H1 (cell line): ENCODE measurements at regions not wholly inside any gene's neighbourhood (a gene's known extent, or its start where the extent isn't known, plus 50 kb on each side); places are given as distances from the start of the nearest gene placed in this dataset.

Experiments
- CTCF ChIA-PET: fragments of 300-600 bp; sonication (Branson Sonifier 250); formaldehyde crosslinking; loops from one replicate; lab custom pipeline; 2021; ENCODE audit not compliant: partially characterized antibody; lab: Charles Lee
- POLR2A ChIA-PET: fragments of 300-600 bp; sonication (Branson Sonifier 250); formaldehyde crosslinking; loops from one replicate; lab custom pipeline; 2021; ENCODE audit warnings: inconsistent platforms; ENCODE audit not compliant: partially characterized antibody; lab: Charles Lee
- DNase-seq, 2 experiments: peaks; one replicate each; pipeline versions ENCODE4 v3.0.0 to v3.0.0-alpha.2; 2010 to 2022; ENCODE audit warnings: low spot score in 2 of 2, low read depth in 1 of 2, mixed read lengths in 1 of 2
- FAIRE-seq: peaks from 2 replicates; lab custom pipeline; 2011; peaks lifted over from hg19 to GRCh38; lab: Jason Lieb, UNC
- H2AFZ ChIP-seq: 2 replicates; pipeline ENCODE4 v1.8.1; 2012; ENCODE audit warnings: low read length, inconsistent platforms
- H2AK5ac ChIP-seq: 2 replicates; pipeline ENCODE4 v1.6.1; 2013; ENCODE audit warnings: low read depth, low read length
- H2BK120ac ChIP-seq: replicated peaks from 2 replicates; pipeline ENCODE3; 2013; ENCODE audit warnings: low read depth, low read length, inconsistent platforms
- H2BK12ac ChIP-seq: 2 replicates; pipeline ENCODE4 v1.6.1; 2013; ENCODE audit warnings: low read depth, low read length
- H2BK15ac ChIP-seq: 2 replicates; pipeline ENCODE4 v1.6.1; 2013; ENCODE audit warnings: low read length
- H2BK20ac ChIP-seq: 2 replicates; pipeline ENCODE4 v1.6.1; 2013; ENCODE audit warnings: low read length
- H2BK5ac ChIP-seq: 2 replicates; pipeline ENCODE4 v1.6.1; 2013; ENCODE audit warnings: low read depth, low read length
- H3K14ac ChIP-seq: 2 replicates; pipeline ENCODE4 v1.6.1; 2013; ENCODE audit warnings: inconsistent platforms; ENCODE audit not compliant: insufficient read length
- H3K18ac ChIP-seq: 2 replicates; pipeline ENCODE4 v1.6.1; 2013; ENCODE audit warnings: low read length; ENCODE audit errors: extremely low read depth
- H3K23ac ChIP-seq: 2 replicates; pipeline ENCODE4 v1.6.1; 2013; ENCODE audit warnings: inconsistent platforms; ENCODE audit not compliant: insufficient read length
- H3K23me2 ChIP-seq: 2 replicates; pipeline ENCODE4 v1.6.1; 2013; ENCODE audit warnings: low read depth, low read length
- H3K27ac ChIP-seq: 2 replicates; pipeline ENCODE4 v1.6.1; 2011; ENCODE audit warnings: low read depth, low read length, inconsistent platforms
- H3K27me3 ChIP-seq, 4 experiments: replicated peaks in 1 of 4; 1 replicate in 1 of 4; 2 replicates in 3 of 4; pipeline versions ENCODE4 v1.6.1 to v1.8.1; 2011 to 2013; ENCODE audit warnings: low read length in 3 of 4, mild to moderate bottlenecking in 3 of 4, inconsistent platforms in 2 of 4, mixed read lengths in 2 of 4, moderate library complexity in 1 of 4; ENCODE audit not compliant: control insufficient read depth in 3 of 4, insufficient read depth in 3 of 4; ENCODE audit errors: extremely low read depth in 1 of 4
- H3K36me3 ChIP-seq, 4 experiments: 2 replicates each; pipeline versions ENCODE4 v1.6.1 to v1.8.1; 2011 to 2013; ENCODE audit warnings: mild to moderate bottlenecking in 4 of 4, low read length in 3 of 4, moderate library complexity in 2 of 4, control low read depth in 1 of 4, inconsistent platforms in 1 of 4; ENCODE audit not compliant: insufficient read depth in 4 of 4, control insufficient read depth in 2 of 4
- H3K4ac ChIP-seq: replicated peaks from 2 replicates; pipeline ENCODE3; 2013; ENCODE audit warnings: low read length, low read depth, mixed read lengths, inconsistent platforms; ENCODE audit not compliant: insufficient read length
- H3K4me1 ChIP-seq, 4 experiments: replicated peaks in 1 of 4; 1 replicate in 1 of 4; 2 replicates in 3 of 4; pipeline versions ENCODE4 v1.6.1 to v1.8.1; 2011 to 2013; ENCODE audit warnings: low read length in 3 of 4, inconsistent platforms in 2 of 4, mixed read lengths in 1 of 4; ENCODE audit not compliant: insufficient read depth in 4 of 4, control insufficient read depth in 3 of 4
- H3K4me2 ChIP-seq, 2 experiments: 2 replicates each; pipeline versions ENCODE4 v1.6.1 to v1.8.1; 2011 to 2013; ENCODE audit warnings: low read depth in 2 of 2, low read length in 2 of 2, control low read depth in 1 of 2, inconsistent platforms in 1 of 2, mild to moderate bottlenecking in 1 of 2; ENCODE audit not compliant: insufficient read depth in 1 of 2
- H3K4me3 ChIP-seq, 4 experiments: fragments of 200-600, 300-600 bp in 1 of 4; sonication (generic), shearing (Covaris generic), sonication (Bioruptor Twin) in 1 of 4; 2 replicates each; pipeline versions ENCODE4 v1.5.1 to v1.8.1; 2011 to 2016; ENCODE audit warnings: low read length in 4 of 4, low read depth in 3 of 4, control low read depth in 2 of 4, inconsistent platforms in 2 of 4, mild to moderate bottlenecking in 2 of 4, mixed read lengths in 1 of 4, moderate library complexity in 1 of 4; ENCODE audit not compliant: insufficient read depth in 2 of 4; ENCODE audit errors: extremely low read depth in 1 of 4
- H3K56ac ChIP-seq: replicated peaks from 2 replicates; pipeline ENCODE3; 2013; ENCODE audit warnings: low read depth, mild to moderate bottlenecking, mixed read lengths, low read length, inconsistent platforms; ENCODE audit not compliant: insufficient read length
- H3K79me1 ChIP-seq: 2 replicates; pipeline ENCODE4 v1.6.1; 2013; ENCODE audit warnings: low read depth, low read length, control low read depth
- H3K79me2 ChIP-seq, 2 experiments: 2 replicates each; pipeline versions ENCODE4 v1.6.1 to v1.8.1; 2012 to 2013; ENCODE audit warnings: low read length in 2 of 2, mild to moderate bottlenecking in 2 of 2, inconsistent platforms in 1 of 2; ENCODE audit not compliant: insufficient read depth in 2 of 2, control insufficient read depth in 1 of 2
- H3K9ac ChIP-seq, 4 experiments: replicated peaks in 1 of 4; 1 replicate in 1 of 4; 2 replicates in 3 of 4; pipeline versions ENCODE4 v1.6.1 to v1.8.1; 2011 to 2013; ENCODE audit warnings: low read depth in 3 of 4, low read length in 3 of 4, control low read depth in 2 of 4, mild to moderate bottlenecking in 2 of 4, moderate library complexity in 2 of 4, inconsistent platforms in 1 of 4; ENCODE audit errors: extremely low read depth in 1 of 4
- H3K9me3 ChIP-seq, 2 experiments: 2 replicates each; pipeline versions ENCODE4 v1.6.1 to v1.8.1; 2012 to 2013; ENCODE audit warnings: mild to moderate bottlenecking in 2 of 2, moderate library complexity in 2 of 2, control low read depth in 1 of 2, inconsistent platforms in 1 of 2, low read depth in 1 of 2, low read length in 1 of 2, mixed read lengths in 1 of 2; ENCODE audit not compliant: insufficient read depth in 2 of 2
- H4K20me1 ChIP-seq, 2 experiments: replicated peaks in 1 of 2; 2 replicates each; pipeline versions ENCODE3 to v1.8.1; 2011 to 2013; ENCODE audit warnings: inconsistent platforms in 2 of 2, low read length in 2 of 2, mild to moderate bottlenecking in 1 of 2; ENCODE audit not compliant: insufficient read depth in 2 of 2, control insufficient read depth in 1 of 2
- H4K5ac ChIP-seq: 2 replicates; pipeline ENCODE4 v1.6.1; 2013; ENCODE audit warnings: low read length, low read depth, mixed read lengths, inconsistent platforms; ENCODE audit not compliant: insufficient read length
- H4K8ac ChIP-seq: 2 replicates; pipeline ENCODE4 v1.8.0; 2013; ENCODE audit warnings: mild to moderate bottlenecking, moderate library complexity, low read length, inconsistent platforms; ENCODE audit not compliant: insufficient read depth; ENCODE audit errors: extremely low read depth
- H4K91ac ChIP-seq: replicated peaks from 2 replicates; pipeline ENCODE3; 2013; ENCODE audit warnings: low read length, mixed read lengths, inconsistent platforms; ENCODE audit not compliant: insufficient read length
- BCL11A ChIP-seq, 2 experiments: IDR thresholded peaks; one replicate each; pipeline ENCODE4 v1.6.1; 2011; ENCODE audit warnings: low read depth in 2 of 2, low read length in 2 of 2, mild to moderate bottlenecking in 2 of 2
- HDAC2 ChIP-seq, 2 experiments: fragments of 300-600 bp in 1 of 2; sonication (generic) in 1 of 2; IDR thresholded peaks; 2 replicates each; pipeline ENCODE4 v1.6.1; 2011 to 2012; ENCODE audit warnings: low read depth in 2 of 2, low read length in 2 of 2, mild to moderate bottlenecking in 2 of 2, moderate library complexity in 2 of 2, borderline replicate concordance in 1 of 2, inconsistent platforms in 1 of 2
- JUND ChIP-seq: IDR thresholded peaks from 2 replicates; pipeline ENCODE4 v1.6.1; 2011; ENCODE audit warnings: mild to moderate bottlenecking, improper control_type of control experiment, low read length
- MAFK ChIP-seq: IDR thresholded peaks from 2 replicates; pipeline ENCODE4 v1.6.1; 2012; ENCODE audit warnings: low read depth, mild to moderate bottlenecking, improper control_type of control experiment, low read length
- TAF1 ChIP-seq: IDR thresholded peaks from 2 replicates; pipeline ENCODE4 v1.6.1; 2011; ENCODE audit warnings: mild to moderate bottlenecking, low read depth, low read length
- WGBS, 2 experiments: shearing (Covaris generic) in 1 of 2; methylation state at CpG; one replicate each; pipeline versions ENCODE4 v1.1.6 to v1.1.7; 2013 to 2015; ENCODE audit warnings: low lambda C conversion rate in 2 of 2, mixed read lengths in 2 of 2, inconsistent platforms in 1 of 2, low coverage in 1 of 2, missing lambda C conversion rate in 1 of 2; ENCODE audit not compliant: insufficient replicate concordance in 2 of 2, insufficient coverage in 1 of 2, insufficient read length in 1 of 2; ENCODE audit errors: extremely low coverage in 1 of 2, missing lambda C conversion rate in 1 of 2; 5-methylcytosine and 5-hydroxymethylcytosine counted together
- TF ChIP-seq, protein P1 (sequence below): IDR thresholded peaks from 2 replicates; pipeline ENCODE4 v1.6.1; 2011; ENCODE audit warnings: low read length, improper control_type of control experiment
- TF ChIP-seq, protein P2 (sequence below): IDR thresholded peaks from 2 replicates; pipeline ENCODE4 v1.6.1; 2012; ENCODE audit warnings: inconsistent platforms

DNA sequence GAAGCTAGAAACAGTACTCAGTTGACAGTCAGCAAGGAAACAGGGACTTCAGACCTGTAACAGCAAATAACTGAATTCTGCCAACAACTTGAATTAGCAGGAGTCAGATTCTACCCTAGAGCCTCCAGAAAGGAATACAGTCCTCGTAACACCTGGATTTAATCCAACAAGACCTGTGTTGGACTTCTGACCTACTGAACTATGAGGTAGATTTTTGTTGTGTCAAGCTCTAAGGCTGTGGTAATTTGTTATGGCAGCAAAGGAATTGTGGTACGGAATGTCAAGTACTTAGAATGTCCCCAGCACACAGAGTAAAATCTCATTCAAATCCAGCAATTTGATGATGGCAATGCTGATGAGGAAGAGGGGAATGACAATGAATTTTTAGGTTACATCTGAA, 234.1 kb downstream of the LRRN1 start:
- no peak overlapping the region for H2AFZ ChIP-seq
- no peaks in the 10 kb centered on the region for H3K79me1 ChIP-seq
- H4K5ac ChIP-seq = no peak overlapping the region
- H2BK5ac ChIP-seq = no peak overlapping the region
- no peak overlapping the region for H3K27ac ChIP-seq
- no peak overlapping the region for H2BK12ac ChIP-seq
- no peak overlapping the region for H4K8ac ChIP-seq
- H3K9ac ChIP-seq = no peak overlapping the region
- no peak overlapping the region for H3K23ac ChIP-seq
- no peaks in the 10 kb centered on the region for H4K20me1 ChIP-seq
- no peaks in the 10 kb centered on the region for H3K36me3 ChIP-seq
- H2BK20ac ChIP-seq = no peak overlapping the region
- H3K4me1 ChIP-seq = no peaks in the 10 kb centered on the region
- no peak overlapping the region for H3K4me2 ChIP-seq
- no peak overlapping the region for H3K18ac ChIP-seq
- 92% methylated on average over 2 of the region's 2 CpGs; no CpG with 5 or more reads in 1 of the 2 experiments for WGBS, 2 experiments
- POLR2A ChIA-PET = no interaction called here
- no peaks in the 10 kb centered on the region for H3K9me3 ChIP-seq
- no peaks in the 10 kb centered on the region for H3K23me2 ChIP-seq
- H2BK15ac ChIP-seq = no peak overlapping the region
- no peak overlapping the region for H3K4ac ChIP-seq
- H3K27me3 ChIP-seq = peaks cover 0 to 2% (median 0%) of the 10 kb centered on the region in 4 experiments; a peak in 1 of 7 replicates
- H3K79me2 ChIP-seq = no peaks in the 10 kb centered on the region
- H3K4me3 ChIP-seq = no peak overlapping the region
- no peak overlapping the region for H2BK120ac ChIP-seq
- TF ChIP-seq, protein P1, sequence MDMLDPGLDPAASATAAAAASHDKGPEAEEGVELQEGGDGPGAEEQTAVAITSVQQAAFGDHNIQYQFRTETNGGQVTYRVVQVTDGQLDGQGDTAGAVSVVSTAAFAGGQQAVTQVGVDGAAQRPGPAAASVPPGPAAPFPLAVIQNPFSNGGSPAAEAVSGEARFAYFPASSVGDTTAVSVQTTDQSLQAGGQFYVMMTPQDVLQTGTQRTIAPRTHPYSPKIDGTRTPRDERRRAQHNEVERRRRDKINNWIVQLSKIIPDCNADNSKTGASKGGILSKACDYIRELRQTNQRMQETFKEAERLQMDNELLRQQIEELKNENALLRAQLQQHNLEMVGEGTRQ = no peak
- no peak for TF ChIP-seq MAFK
- no peak for TF ChIP-seq JUND
- no peak for TF ChIP-seq TAF1
- TF ChIP-seq HDAC2 (IDR thresholded peaks at IDR 0.05; ENCODE audit: borderline replicate concordance in 1 of 2, low read depth in 2 of 2, low read length in 2 of 2) = no peak
- TF ChIP-seq BCL11A (IDR thresholded peaks at IDR 0.05; ENCODE audit: low read depth in 2 of 2, low read length in 2 of 2) = no peak
- TF ChIP-seq, protein P2, sequence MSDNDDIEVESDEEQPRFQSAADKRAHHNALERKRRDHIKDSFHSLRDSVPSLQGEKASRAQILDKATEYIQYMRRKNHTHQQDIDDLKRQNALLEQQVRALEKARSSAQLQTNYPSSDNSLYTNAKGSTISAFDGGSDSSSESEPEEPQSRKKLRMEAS = no peak
- no peak overlapping the region for H3K56ac ChIP-seq
- no peak overlapping the region for H3K14ac ChIP-seq
- DNase-seq (no peak), FAIRE-seq (no peak)
- CTCF ChIA-PET = interaction anchor here (1.1 kb wide), 1 partner anchor 35 kb away, joined by 3 read pairs; no protein-coding TSS in a partner anchor
- no peak overlapping the region for H2AK5ac ChIP-seq
- no peak overlapping the region for H4K91ac ChIP-seq
